ENCODE measurements at regions not wholly inside any gene's neighbourhood (a gene's known extent, or its start where the extent isn't known, plus 50 kb on each side); places are given as distances from the start of the nearest gene placed in this dataset.

GRCh38 chr7:113321201-113321600 lies 202.8 kb upstream of the SMIM30 start:
- Histone ChIP-seq H3K4me3 (ENCODE audit: insufficient read depth, low read depth, low read length) (no peak overlapping the region), H4K5ac (ENCODE audit: low read depth, low read length) (no peak overlapping the region), H3K4me1 (ENCODE audit: control insufficient read depth, insufficient read depth, low read length) (no peaks in the 10 kb centered on the region), H2BK15ac (ENCODE audit: low read depth, low read length) (no peak overlapping the region), H2BK120ac (ENCODE audit: low read depth, low read length) (no peak overlapping the region; the same call in 1 of the 2 replicates), H3K23ac (ENCODE audit: low read depth, low read length) (no peak overlapping the region), H3K79me1 (ENCODE audit: low read depth in 1 of 2, low read length in 2 of 2) (no peaks in the 10 kb centered on the region), H3K9me1 (ENCODE audit: insufficient read depth, low read length) (no peaks in the 10 kb centered on the region), H4K20me1 (ENCODE audit: insufficient read depth, low read length) (no peaks in the 10 kb centered on the region), H3K27ac (ENCODE audit: insufficient read depth, low read length) (no peak overlapping the region), H2AK5ac (ENCODE audit: low read depth, low read length) (no peak overlapping the region), H3K9ac (ENCODE audit: low read depth, low read length) (no peak overlapping the region), H4K8ac (ENCODE audit: low read depth in 2 of 2, low read length in 2 of 2) (no peak overlapping the region), H3K4ac (ENCODE audit: low read depth, low read length) (no peak overlapping the region), H3K14ac (replicated peaks; ENCODE audit: low read depth, low read length) (no peak overlapping the region), H3K36me3 (ENCODE audit: control insufficient read depth, insufficient read depth, low read length) (no peaks in the 10 kb centered on the region), H2BK5ac (ENCODE audit: low read depth, low read length, poor library complexity, severe bottlenecking) (no peak overlapping the region), H2BK20ac (ENCODE audit: low read depth, low read length) (no peak overlapping the region), H3K27me3 (ENCODE audit: control insufficient read depth, insufficient read depth, low read length) (no peaks in the 10 kb centered on the region), H4K91ac (ENCODE audit: insufficient read depth, low read depth, low read length) (no peak overlapping the region), H2AK9ac (replicated peaks; ENCODE audit: low read depth, low read length, poor library complexity) (no peak overlapping the region), H3K56ac (ENCODE audit: extremely low read depth, insufficient read depth, low read length) (no peak overlapping the region), H2AFZ (replicated peaks; ENCODE audit: low read length, poor library complexity) (no peak overlapping the region), H3K9me3 (ENCODE audit: control insufficient read depth, insufficient read depth, low read length) (no peaks in the 10 kb centered on the region), H3K18ac (ENCODE audit: low read depth, low read length) (no peak overlapping the region), H3K4me2 (ENCODE audit: low read depth, low read length) (no peak overlapping the region)
- intact Hi-C loops (cut with micrococcal nuclease) = no loop called here
- DNase-seq (peak; percentile 22), ATAC-seq (ENCODE audit: low read depth) (no peak)
- no TSS peak for BruUV-seq (replicated peaks)
- ChIA-PET CTCF (no interaction called here), POLR2A (ENCODE audit: unreplicated experiment) (no interaction called here)
- WGBS, 2 experiments (ENCODE audit: extremely low coverage in 2 of 2, insufficient read length in 1 of 2) = no CpG with 5 or more reads among the region's 2 CpGs
- TF ChIP-seq FOS (IDR thresholded peaks at IDR 0.05; ENCODE audit: low read depth, low read length) (no peak), RAD21 (IDR thresholded peaks at IDR 0.05; ENCODE audit: low read length) (no peak), ELK1 (IDR thresholded peaks at IDR 0.05; ENCODE audit: borderline replicate concordance, low read depth, low read length) (no peak), SMC3 (IDR thresholded peaks at IDR 0.05; ENCODE audit: low read depth, low read length) (no peak), CEBPB (IDR thresholded peaks at IDR 0.05; ENCODE audit: low read depth, low read length) (no peak), MAFK (IDR thresholded peaks at IDR 0.05; ENCODE audit: low read depth, low read length) (no peak), CTCF (conservative IDR thresholded peaks at IDR 0.05; ENCODE audit: low read depth, low read length) (no peak), RCOR1 (IDR thresholded peaks at IDR 0.05; ENCODE audit: insufficient replicate concordance, low read length) (no peak), BHLHE40 (IDR thresholded peaks at IDR 0.05; ENCODE audit: low read depth, low read length) (no peak), NFE2L2 (IDR thresholded peaks at IDR 0.05; ENCODE audit: low read depth, low read length) (no peak), RFX5 (IDR thresholded peaks at IDR 0.05; ENCODE audit: low read depth, low read length) (no peak), MAZ (IDR thresholded peaks at IDR 0.05; ENCODE audit: borderline replicate concordance, low read depth, low read length) (no peak)
- TF ChIP-seq, protein P1, sequence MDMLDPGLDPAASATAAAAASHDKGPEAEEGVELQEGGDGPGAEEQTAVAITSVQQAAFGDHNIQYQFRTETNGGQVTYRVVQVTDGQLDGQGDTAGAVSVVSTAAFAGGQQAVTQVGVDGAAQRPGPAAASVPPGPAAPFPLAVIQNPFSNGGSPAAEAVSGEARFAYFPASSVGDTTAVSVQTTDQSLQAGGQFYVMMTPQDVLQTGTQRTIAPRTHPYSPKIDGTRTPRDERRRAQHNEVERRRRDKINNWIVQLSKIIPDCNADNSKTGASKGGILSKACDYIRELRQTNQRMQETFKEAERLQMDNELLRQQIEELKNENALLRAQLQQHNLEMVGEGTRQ (IDR thresholded peaks at IDR 0.05; ENCODE audit: low read depth, low read length) = no peak
- in situ Hi-C loops (cut with MboI; ENCODE audit: low sequenced_read_pairs) = no loop called here
- dilution Hi-C loops (cut with HindIII; ENCODE audit: low sequenced_read_pairs, unreplicated experiment) = no loop called here

All from IMR-90 (cell line).